Neural progenitor cell (in vitro differentiated cells): ENCODE measurements at regions not wholly inside any gene's neighbourhood (a gene's known extent, or its start where the extent isn't known, plus 50 kb on each side); places are given as distances from the start of the nearest gene placed in this dataset.

Source experiments
- DNase-seq: peaks from one replicate; pipeline ENCODE4 v3.0.0-alpha.2; 2016; ENCODE audit warnings: low spot score
- H2AFZ ChIP-seq: fragments of 200-600 bp; sonication (generic); replicated peaks from 2 replicates; pipeline ENCODE4 v1.6.1; 2016; ENCODE audit warnings: antibody characterized with exemption
- H3F3A ChIP-seq: fragments of 200-600 bp; sonication (generic); 2 replicates; pipeline ENCODE4 v1.6.1; 2016; ENCODE audit warnings: antibody characterized with exemption, low read depth
- H3K27ac ChIP-seq: fragments of 200-600 bp; sonication (generic); 2 replicates; pipeline ENCODE4 v1.5.1; 2016; ENCODE audit warnings: mild to moderate bottlenecking
- H3K27me3 ChIP-seq: fragments of 200-600 bp; sonication (generic); 2 replicates; pipeline ENCODE4 v1.6.1; 2016; ENCODE audit warnings: mild to moderate bottlenecking, moderate library complexity
- H3K36me3 ChIP-seq: fragments of 200-600 bp; sonication (generic); 2 replicates; pipeline ENCODE4 v1.5.1; 2016
- H3K4me1 ChIP-seq: fragments of 200-600 bp; sonication (generic); 2 replicates; pipeline ENCODE4 v1.6.1; 2016; ENCODE audit warnings: mixed run types
- H3K4me2 ChIP-seq: fragments of 200-600 bp; sonication (generic); 2 replicates; pipeline ENCODE4 v1.6.1; 2016
- H3K4me3 ChIP-seq: fragments of 200-600 bp; sonication (generic); 2 replicates; pipeline ENCODE4 v1.5.1; 2016
- H3K79me2 ChIP-seq: fragments of 200-600 bp; sonication (generic); 2 replicates; pipeline ENCODE4 v1.6.1; 2016; ENCODE audit warnings: low read depth
- H3K9ac ChIP-seq: fragments of 200-600 bp; sonication (generic); 2 replicates; pipeline ENCODE4 v1.6.1; 2016
- H3K9me3 ChIP-seq: fragments of 200-600 bp; sonication (generic); 2 replicates; pipeline ENCODE4 v1.5.1; 2016; ENCODE audit warnings: low read depth
- H4K20me1 ChIP-seq: fragments of 200-600 bp; sonication (generic); 2 replicates; pipeline ENCODE4 v1.6.1; 2016; ENCODE audit warnings: low read depth
- H3K27ac Mint-ChIP-seq: 3 replicates; pipeline ENCODE4 v1.8.0; 2021; ENCODE audit warnings: mixed read lengths
- H3K27me3 Mint-ChIP-seq: 2 replicates; pipeline ENCODE4 v1.8.0; 2022; ENCODE audit warnings: low read depth, mild to moderate bottlenecking, inconsistent platforms, moderate library complexity, mixed read lengths; ENCODE audit not compliant: insufficient read depth
- H3K36me3 Mint-ChIP-seq: 3 replicates; pipeline ENCODE4 v1.8.0; 2021; ENCODE audit warnings: mixed read lengths
- H3K4me1 Mint-ChIP-seq: 3 replicates; pipeline ENCODE4 v1.8.0; 2021; ENCODE audit warnings: mixed read lengths
- H3K4me3 Mint-ChIP-seq: 3 replicates; pipeline ENCODE4 v1.8.0; 2021; ENCODE audit warnings: mild to moderate bottlenecking, moderate library complexity, mixed read lengths
- H3K9me3 Mint-ChIP-seq: 3 replicates; pipeline ENCODE4 v1.8.0; 2020; ENCODE audit warnings: mixed read lengths
- EZH2 ChIP-seq: fragments of 200-600 bp; sonication (generic); IDR thresholded peaks from 2 replicates; pipeline ENCODE4 v1.6.1; 2017; ENCODE audit warnings: antibody characterized with exemption, mild to moderate bottlenecking, moderate library complexity
- EZH2phosphoT487 ChIP-seq: fragments of 200-600 bp; sonication (generic); IDR thresholded peaks from 2 replicates; pipeline ENCODE4 v1.6.1; 2017; ENCODE audit warnings: antibody characterized with exemption
- TF ChIP-seq, protein P1 (sequence below): fragments of 200-600 bp; sonication (generic); IDR thresholded peaks from 2 replicates; pipeline ENCODE4 v1.5.1; 2017; ENCODE audit warnings: antibody characterized with exemption, mild to moderate bottlenecking

GRCh38 chr13:28550721-28551497, 56.0 kb upstream of the FLT1 start:
- Histone ChIP-seq H3K9me3 (no peaks in the 10 kb centered on the region), H3K4me1 (no peaks in the 10 kb centered on the region), H2AFZ (no peak overlapping the region), H3K27ac (no peak overlapping the region), H4K20me1 (no peaks in the 10 kb centered on the region), H3K36me3 (no peaks in the 10 kb centered on the region), H3K4me2 (no peak overlapping the region), H3K9ac (no peak overlapping the region), H3F3A (no peaks in the 10 kb centered on the region), H3K79me2 (no peaks in the 10 kb centered on the region), H3K27me3 (no peaks in the 10 kb centered on the region), H3K4me3 (no peak overlapping the region)
- H3K27me3 Mint-ChIP-seq, result no peaks in the 10 kb centered on the region
- no peak overlapping the region for H3K4me3 Mint-ChIP-seq
- no peaks in the 10 kb centered on the region for H3K36me3 Mint-ChIP-seq
- no peaks in the 10 kb centered on the region for H3K4me1 Mint-ChIP-seq
- no peaks in the 10 kb centered on the region for H3K9me3 Mint-ChIP-seq
- no peak for TF ChIP-seq EZH2
- TF ChIP-seq EZH2phosphoT487, result no peak
- TF ChIP-seq, protein P1, sequence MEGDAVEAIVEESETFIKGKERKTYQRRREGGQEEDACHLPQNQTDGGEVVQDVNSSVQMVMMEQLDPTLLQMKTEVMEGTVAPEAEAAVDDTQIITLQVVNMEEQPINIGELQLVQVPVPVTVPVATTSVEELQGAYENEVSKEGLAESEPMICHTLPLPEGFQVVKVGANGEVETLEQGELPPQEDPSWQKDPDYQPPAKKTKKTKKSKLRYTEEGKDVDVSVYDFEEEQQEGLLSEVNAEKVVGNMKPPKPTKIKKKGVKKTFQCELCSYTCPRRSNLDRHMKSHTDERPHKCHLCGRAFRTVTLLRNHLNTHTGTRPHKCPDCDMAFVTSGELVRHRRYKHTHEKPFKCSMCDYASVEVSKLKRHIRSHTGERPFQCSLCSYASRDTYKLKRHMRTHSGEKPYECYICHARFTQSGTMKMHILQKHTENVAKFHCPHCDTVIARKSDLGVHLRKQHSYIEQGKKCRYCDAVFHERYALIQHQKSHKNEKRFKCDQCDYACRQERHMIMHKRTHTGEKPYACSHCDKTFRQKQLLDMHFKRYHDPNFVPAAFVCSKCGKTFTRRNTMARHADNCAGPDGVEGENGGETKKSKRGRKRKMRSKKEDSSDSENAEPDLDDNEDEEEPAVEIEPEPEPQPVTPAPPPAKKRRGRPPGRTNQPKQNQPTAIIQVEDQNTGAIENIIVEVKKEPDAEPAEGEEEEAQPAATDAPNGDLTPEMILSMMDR, result no peak
- no peak overlapping the region for H3K27ac Mint-ChIP-seq
- DNase-seq, result no peak

DNA sequence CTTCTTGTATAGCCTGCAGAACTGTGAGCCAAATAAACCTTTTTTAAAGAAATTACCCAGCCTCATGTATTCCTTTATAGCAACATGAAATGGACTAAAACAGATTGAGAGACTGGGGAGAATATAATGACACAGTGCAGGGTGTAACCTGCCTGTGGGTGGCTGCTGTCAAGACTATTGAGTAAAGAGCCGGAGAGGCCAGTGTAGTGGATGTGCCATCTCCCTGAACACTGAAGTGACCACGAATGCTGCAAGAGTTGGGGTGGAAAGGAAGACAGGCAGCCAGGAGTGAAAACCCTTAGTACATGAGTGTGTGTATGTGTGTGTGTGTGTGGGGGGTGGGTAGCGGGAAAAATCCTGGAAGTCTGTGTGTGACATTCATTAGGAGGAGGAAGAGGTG, 55.2 kb upstream of the FLT1 start:
- DNase-seq, result no peak
- H3F3A ChIP-seq, result no peaks in the 10 kb centered on the region
- no peak overlapping the region for H3K4me2 ChIP-seq
- H2AFZ ChIP-seq, result no peak overlapping the region
- Mint-ChIP-seq H3K9me3 (no peaks in the 10 kb centered on the region), H3K4me1 (no peaks in the 10 kb centered on the region), H3K4me3 (no peak overlapping the region), H3K27ac (no peak overlapping the region), H3K36me3 (no peaks in the 10 kb centered on the region), H3K27me3 (no peaks in the 10 kb centered on the region)
- H3K4me1 ChIP-seq, result no peaks in the 10 kb centered on the region
- H3K9ac ChIP-seq, result no peak overlapping the region
- no peak overlapping the region for H3K27ac ChIP-seq
- no peaks in the 10 kb centered on the region for H3K79me2 ChIP-seq
- no peaks in the 10 kb centered on the region for H3K27me3 ChIP-seq
- TF ChIP-seq EZH2 (no peak), EZH2phosphoT487 (no peak)
- TF ChIP-seq, protein P1, result no peak
- H3K4me3 ChIP-seq, result no peak overlapping the region
- no peaks in the 10 kb centered on the region for H4K20me1 ChIP-seq
- H3K9me3 ChIP-seq, result no peaks in the 10 kb centered on the region
- no peaks in the 10 kb centered on the region for H3K36me3 ChIP-seq

DNA sequence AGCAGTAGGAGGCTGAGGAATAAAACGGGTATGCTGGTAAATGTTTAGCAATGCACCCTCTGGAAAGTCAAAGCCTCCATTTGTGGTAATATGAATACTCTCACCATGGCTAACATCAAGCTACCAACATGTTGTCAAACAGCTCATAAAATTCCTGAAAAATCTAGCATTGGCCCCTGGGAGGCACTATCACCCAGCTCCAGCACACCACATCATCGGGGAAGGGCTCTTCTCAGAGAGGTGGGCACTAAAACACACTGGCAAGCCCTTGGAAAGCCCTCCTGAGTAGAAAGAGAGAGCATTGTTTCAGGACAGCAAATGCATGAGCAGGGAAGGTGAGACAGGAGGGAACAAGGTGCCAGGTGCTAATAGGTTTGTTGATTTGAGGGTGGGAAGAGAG, 53.9 kb upstream of the FLT1 start:
- Histone ChIP-seq H3K4me1 (no peaks in the 10 kb centered on the region), H3K9ac (no peak overlapping the region), H2AFZ (peak overlapping the region; percentile 77), H3K4me3 (no peak overlapping the region), H3K27ac (no peak overlapping the region), H3K36me3 (no peaks in the 10 kb centered on the region), H3F3A (no peaks in the 10 kb centered on the region), H3K79me2 (no peaks in the 10 kb centered on the region), H4K20me1 (no peaks in the 10 kb centered on the region), H3K27me3 (no peaks in the 10 kb centered on the region), H3K9me3 (no peaks in the 10 kb centered on the region), H3K4me2 (no peak overlapping the region)
- H3K4me3 Mint-ChIP-seq, result no peak overlapping the region
- no peaks in the 10 kb centered on the region for H3K4me1 Mint-ChIP-seq
- H3K27ac Mint-ChIP-seq, result no peak overlapping the region
- no peak for TF ChIP-seq EZH2
- TF ChIP-seq, protein P1, result peak; percentile 45
- no peak for TF ChIP-seq EZH2phosphoT487
- no peaks in the 10 kb centered on the region for H3K9me3 Mint-ChIP-seq
- no peaks in the 10 kb centered on the region for H3K36me3 Mint-ChIP-seq
- H3K27me3 Mint-ChIP-seq, result peaks cover 7% of the 10 kb centered on the region
- peak; percentile 31 for DNase-seq
